GM12878 (cell line): ENCODE measurements at regions not wholly inside any gene's neighbourhood (a gene's known extent, or its start where the extent isn't known, plus 50 kb on each side); places are given as distances from the start of the nearest gene placed in this dataset.

ENCODE experiments used
- POLR2A ChIP-seq: IDR thresholded peaks from 2 replicates; pipeline ENCODE4 v1.6.1; 2011; ENCODE audit warnings: low read depth, mild to moderate bottlenecking, low read length
- RBBP5 ChIP-seq: fragments of 200-600 bp; sonication (generic); conservative IDR thresholded peaks from 2 replicates; pipeline ENCODE4 v1.6.1; 2016
- TF ChIP-seq, protein P1 (sequence below), 3 experiments: IDR thresholded peaks in 2 of 3; conservative IDR thresholded peaks in 1 of 3; 2 replicates each; pipeline ENCODE4 v1.5.1; 2011; ENCODE audit warnings: low read depth in 3 of 3, low read length in 3 of 3, mild to moderate bottlenecking in 3 of 3, control low read depth in 2 of 3, moderate library complexity in 2 of 3, inconsistent platforms in 1 of 3, mixed read lengths in 1 of 3; ENCODE audit not compliant: control insufficient read depth in 2 of 3, insufficient read depth in 1 of 3; ENCODE audit errors: extremely low read depth in 1 of 3

DNA sequence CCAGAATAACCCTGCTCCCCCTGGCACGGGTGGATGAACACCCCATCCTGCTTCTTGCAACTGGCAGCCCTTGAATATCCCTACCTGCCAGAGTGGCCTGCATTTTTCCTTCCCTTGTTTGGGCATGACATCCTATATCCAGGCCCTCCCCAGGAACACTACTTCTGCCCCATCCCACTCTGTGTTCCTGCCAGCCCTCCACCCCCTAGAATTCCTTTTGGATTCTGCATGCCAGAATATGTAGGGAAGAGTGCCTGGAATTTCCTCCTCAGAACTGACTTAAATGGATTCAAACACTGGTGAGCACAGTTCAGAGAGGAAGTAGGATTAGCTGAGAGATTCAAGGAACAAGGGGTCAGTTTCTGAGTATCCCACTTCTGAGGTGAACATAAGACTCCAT, 123.5 kb upstream of the PELI1 start:
- TF ChIP-seq, protein P1, sequence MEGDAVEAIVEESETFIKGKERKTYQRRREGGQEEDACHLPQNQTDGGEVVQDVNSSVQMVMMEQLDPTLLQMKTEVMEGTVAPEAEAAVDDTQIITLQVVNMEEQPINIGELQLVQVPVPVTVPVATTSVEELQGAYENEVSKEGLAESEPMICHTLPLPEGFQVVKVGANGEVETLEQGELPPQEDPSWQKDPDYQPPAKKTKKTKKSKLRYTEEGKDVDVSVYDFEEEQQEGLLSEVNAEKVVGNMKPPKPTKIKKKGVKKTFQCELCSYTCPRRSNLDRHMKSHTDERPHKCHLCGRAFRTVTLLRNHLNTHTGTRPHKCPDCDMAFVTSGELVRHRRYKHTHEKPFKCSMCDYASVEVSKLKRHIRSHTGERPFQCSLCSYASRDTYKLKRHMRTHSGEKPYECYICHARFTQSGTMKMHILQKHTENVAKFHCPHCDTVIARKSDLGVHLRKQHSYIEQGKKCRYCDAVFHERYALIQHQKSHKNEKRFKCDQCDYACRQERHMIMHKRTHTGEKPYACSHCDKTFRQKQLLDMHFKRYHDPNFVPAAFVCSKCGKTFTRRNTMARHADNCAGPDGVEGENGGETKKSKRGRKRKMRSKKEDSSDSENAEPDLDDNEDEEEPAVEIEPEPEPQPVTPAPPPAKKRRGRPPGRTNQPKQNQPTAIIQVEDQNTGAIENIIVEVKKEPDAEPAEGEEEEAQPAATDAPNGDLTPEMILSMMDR (IDR thresholded peaks at IDR 0.05 in 2 of 3, conservative IDR thresholded peaks at IDR 0.05 in 1 of 3; ENCODE audit: control insufficient read depth in 2 of 3, extremely low read depth in 1 of 3, insufficient read depth in 1 of 3, low read depth in 3 of 3, low read length in 3 of 3), result no peak
- TF ChIP-seq RBBP5, result no peak
- TF ChIP-seq POLR2A, result no peak
